ENCODE measurements at regions not wholly inside any gene's neighbourhood (a gene's known extent, or its start where the extent isn't known, plus 50 kb on each side); places are given as distances from the start of the nearest gene placed in this dataset.
"Not testable (repeated sequence)": the region's sequence is repeated elsewhere in the genome, so short reads cannot be mapped to it uniquely, and the experiment has no call there.

DNA sequence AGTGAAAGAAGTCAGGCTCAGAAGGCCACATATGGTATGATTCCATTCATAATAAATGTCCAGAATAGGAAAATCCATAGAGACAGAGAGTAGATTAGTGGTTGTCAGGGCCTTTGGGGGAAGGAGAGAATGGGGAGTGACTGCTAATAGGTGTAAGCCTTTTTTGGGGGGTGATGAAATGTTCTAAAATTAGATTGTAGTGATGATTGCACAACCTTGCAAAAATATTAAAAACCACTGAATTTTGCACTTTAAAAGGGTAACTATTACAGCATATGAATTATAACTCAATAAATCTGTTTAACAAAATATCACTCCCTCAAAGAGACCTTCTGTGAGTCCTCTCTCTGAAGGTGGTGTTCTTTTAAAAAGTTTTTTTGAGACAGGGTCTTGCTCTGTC is 72.3 kb upstream of the GRK3 start:
- intact Hi-C loops (cut with DNase I) = no loop called here
- DNase-seq = no peak

DNA sequence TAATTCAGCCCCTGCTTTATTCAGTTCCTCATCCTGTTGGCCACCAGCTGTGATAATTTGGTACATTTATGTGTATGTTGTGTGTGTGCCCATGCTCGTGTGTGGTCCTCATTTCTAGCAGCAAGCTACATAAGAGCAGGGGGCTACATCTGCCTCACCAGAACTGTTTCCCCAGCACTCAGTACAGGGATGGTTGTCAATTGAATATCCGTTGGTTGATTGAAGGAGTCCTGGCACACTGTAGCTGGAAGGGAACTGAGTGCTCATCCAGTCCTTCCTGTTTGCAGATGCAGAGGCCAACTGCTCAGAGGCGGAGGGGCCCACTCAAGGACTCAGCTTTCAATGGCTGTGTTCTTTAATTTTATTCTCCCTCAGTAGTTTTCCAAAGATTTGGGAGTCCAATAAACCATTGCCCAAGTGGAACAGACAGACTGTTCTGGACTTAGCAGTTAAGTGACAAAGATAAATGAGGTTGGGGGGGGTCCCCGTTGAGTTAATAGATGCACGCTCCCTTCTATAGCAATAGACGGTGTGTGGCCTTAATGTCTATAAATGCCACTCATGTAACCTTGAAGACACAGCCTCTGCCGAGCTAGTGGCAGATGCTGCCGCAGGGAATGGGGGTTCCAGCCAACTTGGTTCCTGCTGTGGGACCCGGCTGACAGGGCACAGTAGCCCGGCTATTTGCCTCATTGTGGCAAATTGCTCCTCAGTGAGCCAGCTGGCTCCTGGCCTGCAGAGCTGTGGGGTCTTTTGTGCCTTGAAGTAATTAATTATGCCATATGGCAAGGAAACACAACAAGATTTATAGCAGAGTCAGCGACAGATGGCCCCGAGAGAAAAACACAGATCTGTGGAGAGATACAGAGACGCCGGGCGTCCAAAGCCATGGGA is 71.4 kb upstream of the GRK3 start:
- peak in 41 of 42 donors; percentile 14 to 77 (median 48) for DNase-seq
- intact Hi-C loops (cut with DNase I) = no loop called here

DNA sequence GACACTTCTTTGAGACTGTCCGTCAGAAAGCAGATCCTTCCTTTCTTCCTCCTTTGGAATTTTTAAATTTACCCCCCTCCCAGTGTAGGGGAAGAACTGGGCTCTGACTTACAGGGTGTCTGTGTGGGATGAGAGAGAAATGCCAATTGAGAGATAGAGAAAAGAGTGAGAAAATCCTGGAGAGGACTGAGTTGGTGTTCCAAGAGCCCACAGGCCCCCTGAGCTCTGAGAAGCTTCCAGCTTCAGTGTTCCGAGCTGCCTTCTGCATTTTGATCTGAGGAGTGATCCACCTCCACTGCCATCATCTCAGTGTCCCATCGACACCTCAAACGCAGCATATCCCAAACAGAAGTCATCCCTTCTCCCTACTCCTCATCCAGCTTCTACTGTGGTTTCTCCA is 70.7 kb upstream of the GRK3 start:
- no peak for DNase-seq
- intact Hi-C loops (cut with DNase I) = no loop called here

DNA sequence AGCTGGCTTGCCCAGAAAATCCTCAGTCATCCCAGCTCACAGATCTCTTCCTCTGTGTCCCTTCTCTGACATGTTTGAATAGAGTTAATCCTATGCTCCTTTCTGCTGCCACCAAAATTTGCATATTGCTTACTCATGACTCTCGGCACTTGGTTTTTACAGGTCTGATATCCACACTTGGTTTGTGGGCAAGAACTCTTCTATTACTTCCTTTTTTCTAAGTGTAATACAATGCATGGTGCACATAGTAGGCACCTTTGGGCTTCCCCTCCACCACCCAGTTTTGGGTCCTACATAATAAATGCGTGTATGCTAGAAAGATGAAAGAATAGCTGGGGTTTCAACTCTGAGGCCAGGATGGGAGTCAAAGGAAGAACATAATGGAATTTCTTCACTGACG is 69.7 kb upstream of the GRK3 start:
- intact Hi-C loops (cut with DNase I) = no loop called here
- DNase-seq = no peak

DNA sequence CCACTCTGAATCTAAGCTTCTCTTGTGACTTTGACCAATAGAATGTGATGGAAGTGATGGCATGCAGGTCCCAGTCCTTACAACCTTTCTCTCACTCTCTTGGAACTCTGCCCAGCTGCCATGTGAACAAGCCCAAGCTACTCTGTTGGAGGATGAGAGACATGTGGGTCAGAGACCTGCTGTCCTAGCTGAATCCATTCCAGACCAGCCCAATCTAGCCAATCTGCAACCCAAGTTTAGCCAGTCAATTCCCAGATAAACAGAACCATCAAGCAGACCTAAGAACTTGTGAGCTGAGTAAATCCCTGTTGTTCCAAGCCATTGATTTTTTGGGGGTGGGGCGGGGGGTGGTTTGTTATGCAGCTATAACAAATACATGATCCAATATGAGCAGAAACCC is 69.2 kb upstream of the GRK3 start:
- intact Hi-C loops (cut with DNase I) = no loop called here
- DNase-seq = no peak

DNA sequence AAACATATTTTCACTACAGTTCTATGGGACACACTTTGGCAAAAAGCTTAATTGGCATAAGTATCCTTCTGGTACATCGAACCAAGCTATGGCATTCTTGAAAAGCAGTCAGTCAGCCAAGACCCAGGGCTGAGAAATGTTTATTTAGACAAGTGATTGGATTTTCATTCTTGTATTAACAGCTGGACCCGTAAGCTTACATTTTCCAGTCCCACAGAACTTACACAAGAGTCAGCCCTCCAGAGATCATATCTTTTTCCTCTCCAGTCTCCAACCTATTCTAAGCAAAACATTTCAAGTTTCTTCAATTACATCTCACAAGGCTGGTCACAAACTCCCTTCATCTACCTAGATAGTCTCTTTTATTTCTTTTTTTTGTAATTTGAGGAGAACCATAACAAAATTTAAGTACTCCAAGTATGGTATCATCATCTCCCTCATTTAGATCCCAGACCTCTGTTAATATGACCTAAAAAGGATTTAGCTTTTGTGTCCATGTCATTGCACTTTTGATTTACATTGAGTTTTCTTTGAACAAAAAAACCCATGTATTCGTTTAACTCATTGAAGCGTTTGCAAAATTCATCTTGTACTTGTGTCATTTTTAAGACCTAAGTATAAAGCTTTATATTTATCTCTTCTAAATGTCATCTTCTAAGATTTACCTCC is 67.9 kb upstream of the GRK3 start:
- no peak for DNase-seq
- intact Hi-C loops (cut with DNase I) = no loop called here

DNA sequence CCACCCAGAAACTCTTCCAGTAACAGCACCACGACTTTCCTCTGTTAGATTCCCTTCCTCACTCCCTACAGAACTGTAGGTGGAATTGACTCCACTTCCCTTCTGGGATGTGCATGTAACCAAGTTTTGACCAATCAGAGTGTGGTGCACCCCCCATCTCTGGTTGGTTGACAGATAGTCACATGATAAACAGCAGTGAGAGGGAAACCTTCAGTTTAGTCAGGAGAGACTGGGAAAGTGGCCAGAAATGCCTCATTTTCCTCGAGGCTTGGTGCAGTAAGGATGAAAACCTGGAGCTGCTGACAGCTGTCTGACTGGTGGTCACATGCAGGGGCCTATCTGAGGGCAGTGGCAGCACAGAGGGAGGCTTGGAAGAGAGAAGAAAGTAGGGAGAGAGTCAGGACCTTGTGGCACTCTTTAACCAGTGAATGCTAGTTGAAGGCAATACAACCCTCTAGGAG is 67.3 kb upstream of the GRK3 start:
- DNase-seq = no peak
- intact Hi-C loops (cut with DNase I) = no loop called here

DNA sequence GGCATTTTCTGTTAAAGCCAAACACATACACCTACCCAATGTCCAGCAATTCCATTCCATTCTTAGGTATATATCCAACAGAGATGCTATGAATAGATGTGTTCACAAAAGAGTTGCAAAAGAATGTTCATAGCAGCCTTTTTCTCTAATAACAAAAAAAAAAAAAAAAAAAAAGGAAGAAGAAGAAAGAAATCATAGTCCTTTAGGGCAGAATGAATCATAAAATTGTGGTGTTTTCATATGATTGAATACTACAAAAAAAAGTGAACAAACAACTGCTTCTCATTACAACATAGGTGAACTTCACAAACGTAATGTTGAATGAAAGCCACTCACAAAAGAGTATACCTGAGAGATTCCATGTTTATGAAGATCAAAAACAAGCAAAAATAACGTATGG is 66.8 kb upstream of the GRK3 start:
- no peak for DNase-seq
- intact Hi-C loops (cut with DNase I) = no loop called here

DNA sequence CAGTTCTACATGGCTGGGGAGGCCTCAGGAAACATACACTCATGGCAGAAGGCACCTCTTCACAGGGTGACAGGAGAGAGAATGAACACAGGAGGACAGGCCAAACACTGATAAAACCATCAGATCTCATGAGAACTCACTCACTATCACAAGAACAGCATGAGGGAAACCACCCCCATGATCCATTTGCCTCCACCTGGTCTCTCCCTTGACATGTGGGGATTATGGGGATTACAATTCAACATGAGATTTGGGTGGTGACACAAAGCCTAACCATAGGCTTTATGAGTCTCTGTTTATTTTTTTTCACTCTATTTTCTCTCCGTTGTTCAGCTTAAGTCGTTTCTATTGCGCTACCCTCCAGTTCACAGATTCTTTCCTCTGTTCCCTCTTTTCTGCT is 63.8 kb upstream of the GRK3 start:
- intact Hi-C loops (cut with DNase I); DNase-seq: not testable (repeated sequence)

DNA sequence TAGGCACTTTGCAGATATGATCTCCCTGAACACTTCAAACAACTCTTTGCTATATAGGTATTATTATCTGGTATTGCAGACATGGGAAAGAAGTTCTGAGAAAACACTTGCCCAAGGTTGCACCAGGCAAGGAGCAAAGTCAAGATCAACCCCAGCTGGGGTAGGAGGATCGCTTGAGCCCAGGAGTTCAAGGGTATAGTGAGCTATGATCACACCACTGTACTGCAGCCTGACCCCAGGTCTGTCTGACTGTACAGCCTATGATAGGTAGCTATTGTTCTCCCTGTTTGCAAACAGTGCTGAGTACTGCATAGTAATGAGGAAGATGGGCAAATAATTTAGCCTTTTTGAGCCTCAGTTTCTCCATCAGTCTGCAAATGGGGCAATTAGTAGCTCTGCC is 60.5 kb upstream of the GRK3 start:
- intact Hi-C loops (cut with DNase I) = not testable (repeated sequence)

DNA sequence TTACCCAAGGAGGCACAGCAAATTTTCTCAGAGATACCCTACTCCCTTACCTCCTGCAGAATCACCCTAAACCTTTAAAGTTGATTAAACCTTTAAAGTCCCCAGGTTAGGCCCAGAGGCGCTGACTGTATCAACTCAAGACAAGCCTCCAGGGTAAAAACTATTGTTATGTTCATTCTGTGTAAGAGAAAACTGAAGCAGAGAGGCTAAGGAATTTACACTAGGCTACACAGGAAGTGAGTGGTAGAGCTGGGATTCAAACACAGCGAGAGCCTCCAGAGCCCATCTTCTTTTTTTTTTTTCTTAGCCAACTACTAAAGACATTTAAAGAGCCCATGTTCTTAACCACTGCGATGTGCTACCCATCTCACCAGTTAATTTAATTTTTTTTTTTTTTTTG is 56.3 kb upstream of the GRK3 start:
- no peak for DNase-seq
- intact Hi-C loops (cut with DNase I) = no loop called here

More for the DNA sequence above, 60.5 kb upstream of the GRK3 start:
- DNase-seq = not testable (repeated sequence)

DNA sequence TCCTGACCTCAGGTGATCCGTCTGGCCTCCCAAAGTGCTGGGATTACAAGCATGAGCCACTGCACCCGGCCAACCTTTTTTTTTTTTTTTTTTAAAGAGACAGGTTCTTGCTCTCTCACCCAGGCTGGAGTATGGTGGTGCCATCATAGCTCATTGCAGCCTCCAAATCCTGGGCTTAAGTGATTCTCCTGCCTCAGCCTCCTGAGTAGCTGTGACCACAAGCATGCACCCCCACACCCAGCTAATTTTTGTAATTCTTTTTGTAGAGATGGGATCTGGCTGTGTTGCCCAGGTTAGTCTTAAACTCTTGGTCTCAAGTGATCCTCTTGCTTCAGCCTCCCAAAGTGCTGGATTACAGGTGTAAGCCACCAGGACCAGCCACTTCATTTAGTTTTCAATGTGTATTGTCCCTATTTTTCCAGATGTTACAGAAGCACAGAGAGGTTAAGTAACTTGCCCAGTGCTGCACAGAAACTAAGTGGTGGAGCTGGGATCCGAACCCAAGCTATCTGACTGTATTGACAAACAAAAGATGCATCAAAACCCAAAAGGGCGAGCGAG is 55.6 kb upstream of the GRK3 start:
- DNase-seq = no peak
- intact Hi-C loops (cut with DNase I) = no loop called here

DNA sequence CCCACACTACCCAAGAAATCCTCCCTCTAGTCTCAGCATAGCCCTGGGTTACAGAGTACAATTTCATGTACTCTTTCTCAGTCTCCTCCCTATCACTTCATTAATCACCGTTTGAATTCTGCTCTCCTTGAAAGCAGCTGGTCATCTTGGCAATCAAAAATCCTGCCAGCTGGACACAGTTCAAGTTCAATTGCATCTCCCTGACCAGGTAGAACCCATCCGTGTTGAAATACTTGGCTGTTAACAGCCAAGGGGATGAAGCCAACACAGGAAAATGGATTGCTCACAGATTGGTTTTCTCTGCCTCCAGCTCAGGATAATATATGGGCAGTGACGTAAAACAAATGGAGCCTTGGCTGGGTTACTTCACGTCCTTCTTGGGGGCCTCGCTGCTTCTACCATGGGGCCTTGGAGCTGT is 55.1 kb upstream of the GRK3 start:
- intact Hi-C loops (cut with DNase I) = no loop called here
- no peak for DNase-seq

DNA sequence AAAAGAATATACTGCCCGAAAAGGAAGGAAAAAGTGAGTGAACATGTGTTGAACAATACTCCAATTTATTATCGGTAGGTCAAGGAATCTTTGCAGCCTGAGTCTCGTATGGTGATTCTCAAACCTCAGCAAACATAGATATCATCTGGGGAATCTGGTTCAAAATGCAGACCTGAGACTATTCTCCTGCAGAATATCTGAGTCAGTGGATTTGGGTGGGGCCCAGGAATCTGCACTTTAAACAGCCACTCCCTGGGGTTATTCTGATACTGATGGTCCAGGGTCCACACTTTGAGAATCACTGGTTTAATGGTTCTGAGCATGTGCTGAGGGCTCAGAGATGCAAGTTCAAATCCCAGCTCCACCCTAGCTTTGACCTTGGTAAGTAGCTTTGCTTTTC is 53.6 kb upstream of the GRK3 start:
- intact Hi-C loops (cut with DNase I) = no loop called here
- no peak for DNase-seq

DNA sequence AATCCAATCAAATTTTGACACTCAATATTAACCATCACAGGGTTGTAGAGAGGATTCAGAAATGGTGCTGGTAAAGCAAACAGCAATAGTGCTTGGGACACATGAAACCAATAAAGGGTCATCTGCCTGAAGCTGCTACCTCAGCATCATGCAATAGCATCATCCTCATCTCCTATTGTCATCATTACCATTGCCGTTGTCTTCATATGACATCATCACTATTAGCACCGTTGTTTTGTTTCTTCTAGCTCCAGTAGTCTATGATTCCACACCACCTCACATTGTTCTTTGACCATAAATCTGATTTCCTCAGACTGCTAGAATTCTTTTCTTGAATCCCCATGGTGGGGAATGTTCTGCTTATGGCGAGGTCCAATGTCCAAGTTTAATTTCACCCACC is 52.8 kb upstream of the GRK3 start:
- no peak for DNase-seq
- intact Hi-C loops (cut with DNase I) = no loop called here

DNA sequence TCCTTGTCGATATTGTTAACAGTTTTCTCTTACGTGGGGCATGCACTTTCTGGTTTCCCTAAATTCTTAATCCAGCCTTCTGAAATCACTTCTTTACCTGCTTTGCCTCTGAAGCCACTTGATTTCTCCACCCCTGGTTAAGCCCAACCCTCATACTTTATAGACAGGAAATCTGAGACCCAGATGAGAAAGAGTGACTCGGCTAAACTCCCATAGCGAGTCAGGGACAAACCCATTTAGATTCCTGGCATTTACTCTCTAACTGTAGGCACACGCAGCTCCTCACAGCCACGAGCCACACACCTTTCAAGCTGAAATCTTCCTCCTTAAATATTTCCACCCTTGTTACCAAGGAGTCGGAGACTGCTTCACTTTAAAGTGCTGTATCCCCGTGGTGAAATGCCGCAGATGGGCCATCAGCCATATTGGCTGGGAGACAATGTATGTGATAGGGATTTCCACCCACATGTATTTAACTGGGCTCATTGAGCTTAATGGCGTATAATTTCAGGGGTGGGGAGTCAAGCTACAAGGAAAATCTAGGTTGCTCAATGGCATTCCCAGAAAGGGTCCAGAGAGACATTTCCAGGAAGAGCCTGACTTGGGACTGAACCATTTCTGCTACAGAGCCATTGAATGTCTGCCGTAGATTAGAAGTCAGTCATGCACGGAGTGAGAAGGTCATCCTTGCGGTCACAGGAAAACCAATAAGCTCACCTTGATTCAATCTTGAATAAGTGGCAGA is 49.9 kb upstream of the GRK3 start:
- intact Hi-C loops (cut with DNase I) = no loop called here
- DNase-seq = no peak
